HCT116 (cell line): ENCODE measurements at regions not wholly inside any gene's neighbourhood (a gene's known extent, or its start where the extent isn't known, plus 50 kb on each side); places are given as distances from the start of the nearest gene placed in this dataset.

ENCODE experiments used
- ATAC-seq: fragments of 200-7000 bp; cut with Tn5 transposase; 2 replicates; pipeline ENCODE4 v1.9.1; 2020; ENCODE audit warnings: mild to moderate bottlenecking, moderate library complexity
- BruUV-seq: library from RNA; stranded (reverse); fragments of 400-500 nt; replicated peaks from 2 replicates; lab custom pipeline; 2021; lab: Mats Ljungman, UMichigan
- CTCF ChIA-PET: fragments of 300-600 bp; sonication (Branson Sonifier 250); formaldehyde crosslinking; loops from one replicate; lab custom pipeline; 2021; ENCODE audit warnings: antibody characterized with exemption; lab: Charles Lee
- POLR2A ChIA-PET: fragments of 300-600, 350-600 bp; sonication (Branson Sonifier 250); formaldehyde crosslinking; loops from one replicate; lab custom pipeline; 2021; ENCODE audit warnings: antibody characterized with exemption; lab: Charles Lee
- RAD21 ChIA-PET, 2 experiments: fragments of 300-600 bp; sonication (Branson Sonifier 250); formaldehyde crosslinking; loops; one replicate each; lab custom pipeline; 2023; ENCODE audit warnings: low total read pairs in 2 of 2; ENCODE audit not compliant: uncharacterized antibody in 2 of 2, unreplicated experiment in 2 of 2, low non-redundant PET in 1 of 2; lab: Charles Lee
- DNase-seq: peaks from one replicate; pipeline ENCODE4 v3.0.0-alpha.2; 2010; ENCODE audit warnings: low read depth, low spot score
- H2AFZ ChIP-seq: fragments of 200-600 bp; shearing (Covaris generic), sonication (generic); 2 replicates; pipeline ENCODE4 v1.6.1; 2017; ENCODE audit warnings: low read depth, mixed run types, mixed read lengths, antibody characterized with exemption, low read length; ENCODE audit not compliant: poor library complexity, severe bottlenecking
- H3K27ac ChIP-seq: 2 replicates; pipeline ENCODE4 v1.5.1; 2012; ENCODE audit warnings: low read depth, low read length
- H3K27me3 ChIP-seq: fragments of 200-600 bp; sonication (generic); 2 replicates; pipeline ENCODE4 v1.6.1; 2016; ENCODE audit warnings: mixed run types, low read length, mixed read lengths; ENCODE audit not compliant: insufficient read depth
- H3K36me3 ChIP-seq, 2 experiments: fragments of 200-500 bp in 1 of 2; fragments of 200-600 bp in 1 of 2; sonication (Bioruptor generic) in 1 of 2; sonication (generic) in 1 of 2; 2 replicates each; pipeline versions ENCODE4 v1.5.1 to v1.6.1; 2014 to 2016; ENCODE audit warnings: low read length in 2 of 2, inconsistent platforms in 1 of 2, mixed read lengths in 1 of 2, mixed run types in 1 of 2; ENCODE audit not compliant: insufficient read depth in 2 of 2, control insufficient read depth in 1 of 2
- H3K4me1 ChIP-seq, 2 experiments: fragments of 200-600 bp in 1 of 2; sonication (generic) in 1 of 2; 2 replicates each; pipeline versions ENCODE4 v1.5.1 to v1.6.1; 2012 to 2017; ENCODE audit warnings: low read length in 2 of 2, inconsistent platforms in 1 of 2, mild to moderate bottlenecking in 1 of 2, mixed read lengths in 1 of 2, mixed run types in 1 of 2, moderate library complexity in 1 of 2; ENCODE audit not compliant: insufficient read depth in 2 of 2, control insufficient read depth in 1 of 2
- H3K4me2 ChIP-seq: fragments of 200-600 bp; sonication (generic); 2 replicates; pipeline ENCODE4 v1.6.1; 2017; ENCODE audit warnings: mixed run types, low read length, mixed read lengths
- H3K4me3 ChIP-seq, 2 experiments: fragments of 200-600 bp in 1 of 2; sonication (generic) in 1 of 2; replicated peaks in 1 of 2; 2 replicates each; pipeline ENCODE4 v1.5.1; 2011 to 2016; ENCODE audit warnings: low read length in 2 of 2, control low read depth in 1 of 2, low read depth in 1 of 2, mild to moderate bottlenecking in 1 of 2, mixed read lengths in 1 of 2, mixed run types in 1 of 2
- H3K79me2 ChIP-seq: fragments of 200-600 bp; sonication (generic); 2 replicates; pipeline ENCODE4 v1.6.1; 2017; ENCODE audit warnings: mild to moderate bottlenecking, mixed run types, low read length, moderate library complexity, mixed read lengths; ENCODE audit not compliant: insufficient read depth
- H3K9ac ChIP-seq: fragments of 200-600 bp; sonication (generic); 2 replicates; pipeline ENCODE4 v1.6.1; 2016; ENCODE audit warnings: low read length, mixed read lengths
- H3K9me2 ChIP-seq: fragments of 200-600 bp; sonication (generic), shearing (Covaris generic); 2 replicates; pipeline ENCODE4 v1.6.1; 2017; ENCODE audit warnings: mixed run types, mild to moderate bottlenecking, moderate library complexity; ENCODE audit not compliant: insufficient read depth
- H3K9me3 ChIP-seq, 2 experiments: fragments of 200-500 bp in 1 of 2; fragments of 200-600 bp in 1 of 2; sonication (Bioruptor generic) in 1 of 2; sonication (generic) in 1 of 2; 2 replicates each; pipeline ENCODE4 v1.6.1; 2014 to 2017; ENCODE audit warnings: low read length in 2 of 2, mixed read lengths in 2 of 2, inconsistent platforms in 1 of 2, low read depth in 1 of 2, mild to moderate bottlenecking in 1 of 2, mixed run types in 1 of 2, moderate library complexity in 1 of 2; ENCODE audit not compliant: control insufficient read depth in 1 of 2, insufficient read depth in 1 of 2
- H4K20me1 ChIP-seq: fragments of 200-600 bp; sonication (generic), shearing (Covaris generic); 2 replicates; pipeline ENCODE4 v1.6.1; 2017; ENCODE audit warnings: mixed run types, mild to moderate bottlenecking, moderate library complexity; ENCODE audit not compliant: insufficient read depth
- ATF3 ChIP-seq: IDR thresholded peaks from 2 replicates; pipeline ENCODE4 v1.6.1; 2012
- CBX3 ChIP-seq: IDR thresholded peaks from 2 replicates; pipeline ENCODE4 v1.6.1; 2012; ENCODE audit warnings: low read depth
- CTCF ChIP-seq, 3 experiments: fragments of 200-600 bp in 1 of 3; sonication (generic) in 1 of 3; IDR thresholded peaks in 2 of 3; conservative IDR thresholded peaks in 1 of 3; 2 replicates each; pipeline ENCODE4 v1.5.1; 2012 to 2017; ENCODE audit warnings: low read depth in 2 of 3, low read length in 2 of 3, antibody characterized with exemption in 1 of 3, borderline replicate concordance in 1 of 3, control low read depth in 1 of 3, mild to moderate bottlenecking in 1 of 3, mixed read lengths in 1 of 3, mixed run types in 1 of 3, moderate library complexity in 1 of 3; ENCODE audit not compliant: insufficient read depth in 1 of 3
- FOSL1 ChIP-seq: IDR thresholded peaks from 2 replicates; pipeline ENCODE4 v1.6.1; 2012; ENCODE audit warnings: low read depth
- POLR2A ChIP-seq: IDR thresholded peaks from 2 replicates; pipeline ENCODE4 v1.7.0; 2011; ENCODE audit warnings: borderline replicate concordance; ENCODE audit not compliant: insufficient read depth, insufficient read length; ENCODE audit errors: extremely low read depth
- POLR2AphosphoS5 ChIP-seq: IDR thresholded peaks from 2 replicates; pipeline ENCODE4 v1.6.1; 2011; ENCODE audit warnings: mild to moderate bottlenecking, low read depth, low read length, moderate library complexity
- SP1 ChIP-seq: IDR thresholded peaks from 2 replicates; pipeline ENCODE4 v1.6.1; 2012; ENCODE audit warnings: low read depth
- SRF ChIP-seq: IDR thresholded peaks from 2 replicates; pipeline ENCODE4 v1.6.1; 2012; ENCODE audit warnings: low read depth
- TCF7L2 ChIP-seq: IDR thresholded peaks from 2 replicates; pipeline ENCODE4 v1.7.0; 2011; ENCODE audit warnings: borderline replicate concordance, inconsistent platforms; ENCODE audit not compliant: insufficient read depth, insufficient read length; ENCODE audit errors: extremely low read depth
- ZBTB33 ChIP-seq: IDR thresholded peaks from 2 replicates; pipeline ENCODE4 v1.6.1; 2011; ENCODE audit warnings: mild to moderate bottlenecking, low read length, moderate library complexity; ENCODE audit not compliant: insufficient replicate concordance; ENCODE audit errors: extremely low read depth
- ZFX ChIP-seq: fragments of 450-650 bp; IDR thresholded peaks from 2 replicates; pipeline ENCODE4 v1.6.1; 2017
- intact Hi-C: fragments of 100-400 bp; cut with micrococcal nuclease; formaldehyde crosslinking; loops from 2 replicates; pipeline ENCODE4 v1.10.0; 2022

GRCh38 chr7:108717781-108718180, 148.1 kb downstream of the DNAJB9 start:
- intact Hi-C loops: no loop called here
- Histone ChIP-seq H3K27me3 (no peaks in the 10 kb centered on the region), H3K27ac (no peak overlapping the region), H3K4me1 (no peaks in the 10 kb centered on the region), H4K20me1 (no peaks in the 10 kb centered on the region), H3K4me2 (no peak overlapping the region), H2AFZ (no peak overlapping the region)
- CTCF ChIA-PET: no interaction called here
- TF ChIP-seq SRF (no peak), ZBTB33 (no peak), CTCF (IDR thresholded peaks at IDR 0.05 in 2 of 3, conservative IDR thresholded peaks at IDR 0.05 in 1 of 3; ENCODE audit: borderline replicate concordance in 1 of 3, insufficient read depth in 1 of 3, low read depth in 2 of 3, low read length in 2 of 3) (no peak), TCF7L2 (no peak), ZFX (no peak), ATF3 (no peak), CBX3 (no peak), POLR2AphosphoS5 (no peak), POLR2A (no peak), SP1 (no peak), FOSL1 (no peak)
- TF ChIP-seq, all 23 proteins: peak for 0
- no peaks in the 10 kb centered on the region for H3K9me3 ChIP-seq
- H3K79me2 ChIP-seq: no peaks in the 10 kb centered on the region
- DNase-seq (no peak), ATAC-seq (no peak)
- ChIA-PET POLR2A (no interaction called here), RAD21 (no interaction called here)
- H3K4me3 ChIP-seq: no peak overlapping the region
- BruUV-seq: no TSS peak
- no peaks in the 10 kb centered on the region for H3K36me3 ChIP-seq
- no peaks in the 10 kb centered on the region for H3K9me2 ChIP-seq
- H3K9ac ChIP-seq: no peak overlapping the region
